HepG2 (cell line): ENCODE measurements at regions not wholly inside any gene's neighbourhood (a gene's known extent, or its start where the extent isn't known, plus 50 kb on each side); places are given as distances from the start of the nearest gene placed in this dataset.

ENCODE experiments used
- ATAC-seq: fragments of 200-7000 bp; cut with Tn5 transposase; 3 replicates; pipeline ENCODE4 v1.9.1; 2020; ENCODE audit warnings: mild to moderate bottlenecking, moderate library complexity
- BruUV-seq: library from RNA; stranded (reverse); fragments of 400-500 nt; replicated peaks from 2 replicates; lab custom pipeline; 2021; lab: Mats Ljungman, UMichigan
- CTCF ChIA-PET: fragments of 300-600 bp; formaldehyde crosslinking; extraction: SDS; loops from one replicate; lab custom pipeline; 2021; ENCODE audit warnings: low total read pairs, inconsistent platforms, low intra/inter-chr PET ratio; lab: Yijun Ruan, JAX
- POLR2A ChIA-PET: fragments of 350-600 bp; sonication (Branson Sonifier 250); formaldehyde crosslinking; loops from one replicate; lab custom pipeline; 2020; ENCODE audit warnings: antibody characterized with exemption, inconsistent platforms; lab: Yijun Ruan, JAX
- DNase-seq: peaks from one replicate; pipeline ENCODE4 v3.0.0-alpha.2; 2015; ENCODE audit warnings: low spot score
- FAIRE-seq: peaks from 3 replicates; lab custom pipeline; 2011; peaks lifted over from hg19 to GRCh38; lab: Jason Lieb, UNC
- H2AFZ ChIP-seq: one replicate; pipeline ENCODE4 v1.6.1; 2011; ENCODE audit warnings: low read length, inconsistent platforms
- H3K27ac ChIP-seq: fragments of 300-600 bp; 3 replicates; pipeline ENCODE4 v1.8.0; 2011; ENCODE audit warnings: mixed run types, mild to moderate bottlenecking, mixed read lengths, low read length, inconsistent platforms; ENCODE audit not compliant: insufficient read depth; ENCODE audit errors: extremely low read length
- H3K27me3 ChIP-seq, 2 experiments: fragments of 200-600 bp in 1 of 2; 2 replicates in 1 of 2; 3 replicates in 1 of 2; pipeline versions ENCODE4 v1.6.0 to v1.8.0; 2011; ENCODE audit warnings: low read length in 2 of 2, mild to moderate bottlenecking in 2 of 2, moderate library complexity in 2 of 2, inconsistent platforms in 1 of 2; ENCODE audit not compliant: insufficient read depth in 2 of 2, control insufficient read depth in 1 of 2
- H3K36me3 ChIP-seq, 2 experiments: fragments of 200-600 bp in 1 of 2; replicated peaks in 1 of 2; 2 replicates in 1 of 2; 3 replicates in 1 of 2; pipeline versions ENCODE4 v1.5.1 to v1.8.0; 2011; ENCODE audit warnings: low read length in 2 of 2, inconsistent platforms in 1 of 2; ENCODE audit not compliant: insufficient read depth in 2 of 2, control insufficient read depth in 1 of 2
- H3K4me1 ChIP-seq: 2 replicates; pipeline ENCODE4 v1.5.1; 2012; ENCODE audit warnings: low read length, inconsistent platforms; ENCODE audit not compliant: insufficient read depth
- H3K4me2 ChIP-seq: 2 replicates; pipeline ENCODE4 v1.6.0; 2011; ENCODE audit warnings: low read depth, low read length, inconsistent platforms
- H3K4me3 ChIP-seq, 3 experiments: fragments of 200-600 bp in 1 of 3; sonication (generic), shearing (Covaris generic) in 1 of 3; replicated peaks in 1 of 3; 2 replicates each; pipeline ENCODE4 v1.5.1; 2011 to 2016; ENCODE audit warnings: low read length in 3 of 3, inconsistent platforms in 2 of 3, low read depth in 2 of 3, mild to moderate bottlenecking in 2 of 3, control low read depth in 1 of 3, mixed read lengths in 1 of 3; ENCODE audit not compliant: insufficient read depth in 1 of 3
- H3K79me2 ChIP-seq: one replicate; pipeline ENCODE4 v1.6.1; 2011; ENCODE audit warnings: low read length, inconsistent platforms; ENCODE audit not compliant: insufficient read depth
- H3K9ac ChIP-seq: 2 replicates; pipeline ENCODE4 v1.6.0; 2011; ENCODE audit warnings: mild to moderate bottlenecking, low read depth, low read length, inconsistent platforms; ENCODE audit not compliant: insufficient read depth
- H3K9me3 ChIP-seq: 2 replicates; pipeline ENCODE4 v1.5.1; 2012; ENCODE audit warnings: mild to moderate bottlenecking, low read length
- H4K20me1 ChIP-seq: 2 replicates; pipeline ENCODE4 v1.6.0; 2011; ENCODE audit warnings: inconsistent platforms, mild to moderate bottlenecking, low read length, moderate library complexity; ENCODE audit not compliant: insufficient read depth
- IKZF5 ChIP-seq: IDR thresholded peaks from 2 replicates; pipeline ENCODE4 v1.6.1; 2018; ENCODE audit warnings: missing genetic modification reagents, mild to moderate bottlenecking, missing compliant biosample characterization
- SMARCE1 ChIP-seq: fragments of 450-650 bp; IDR thresholded peaks from 2 replicates; pipeline ENCODE4 v1.6.1; 2017; ENCODE audit warnings: borderline replicate concordance
- ZBTB25 ChIP-seq: IDR thresholded peaks from 2 replicates; pipeline ENCODE4 v1.6.1; 2018; ENCODE audit warnings: missing genetic modification reagents
- ZFAT ChIP-seq: sonication (generic); formaldehyde crosslinking; conservative IDR thresholded peaks from 2 replicates; pipeline ENCODE4 v1.8.1; 2023; ENCODE audit warnings: missing genetic modification reagents, inconsistent platforms
- WGBS: methylation state at CpG from one replicate; pipeline ENCODE4 v1.1.6; 2017; ENCODE audit warnings: low lambda C conversion rate; 5-methylcytosine and 5-hydroxymethylcytosine counted together
- in situ Hi-C: cut with HindIII; loops from 2 replicates; pipeline ENCODE4 v1.10.0; 2017; ENCODE audit warnings: low pct_unique_long_range_greater_than_20kb; ENCODE audit not compliant: extremely low pct_ligation_motif_present
- intact Hi-C: fragments of 100-400 bp; cut with micrococcal nuclease; formaldehyde crosslinking; loops from one replicate; pipeline ENCODE4 v1.10.0; 2022; ENCODE audit not compliant: unreplicated experiment

DNA sequence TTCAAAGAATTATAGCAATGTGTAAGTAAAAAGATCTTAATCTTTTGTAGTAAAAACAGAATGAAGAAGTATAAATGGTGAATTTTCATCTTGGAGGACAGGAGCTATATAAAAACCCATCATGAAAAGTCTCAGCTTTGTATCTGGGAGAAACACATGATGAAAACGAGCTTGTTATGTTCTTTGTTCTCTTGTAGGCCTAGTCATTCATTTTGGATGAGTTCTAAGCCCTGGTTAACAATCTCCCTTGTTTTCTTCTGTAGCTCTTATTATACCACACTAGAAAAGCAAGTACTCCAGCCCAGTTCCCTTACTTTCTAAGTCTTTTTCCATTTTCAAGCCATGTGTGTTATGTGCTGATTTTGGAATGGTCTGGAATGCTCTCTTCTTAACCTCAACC, 463.5 kb upstream of the RGS6 start:
- TF ChIP-seq ZFAT (no peak), ZBTB25 (no peak)
- no peaks in the 10 kb centered on the region for H4K20me1 ChIP-seq
- H3K9ac ChIP-seq: no peak overlapping the region
- H3K4me3 ChIP-seq: no peak overlapping the region
- in situ Hi-C loops (no loop called here), intact Hi-C loops (no loop called here)
- no peaks in the 10 kb centered on the region for H3K9me3 ChIP-seq
- peaks cover 6% of the 10 kb centered on the region; the same call in 1 of the 2 replicates for H3K4me1 ChIP-seq
- H3K27ac ChIP-seq: no peak overlapping the region
- 73% methylated on average over 1 of the region's 1 CpG for WGBS
- no peaks in the 10 kb centered on the region for H3K36me3 ChIP-seq
- no TSS peak for BruUV-seq
- H3K79me2 ChIP-seq: no peaks in the 10 kb centered on the region
- ATAC-seq (no peak), FAIRE-seq (no peak), DNase-seq (no peak)
- H3K27me3 ChIP-seq: no peaks in the 10 kb centered on the region
- H2AFZ ChIP-seq: no peak overlapping the region
- POLR2A ChIA-PET: no interaction called here
- CTCF ChIA-PET: no interaction called here
- H3K4me2 ChIP-seq: no peak overlapping the region

DNA sequence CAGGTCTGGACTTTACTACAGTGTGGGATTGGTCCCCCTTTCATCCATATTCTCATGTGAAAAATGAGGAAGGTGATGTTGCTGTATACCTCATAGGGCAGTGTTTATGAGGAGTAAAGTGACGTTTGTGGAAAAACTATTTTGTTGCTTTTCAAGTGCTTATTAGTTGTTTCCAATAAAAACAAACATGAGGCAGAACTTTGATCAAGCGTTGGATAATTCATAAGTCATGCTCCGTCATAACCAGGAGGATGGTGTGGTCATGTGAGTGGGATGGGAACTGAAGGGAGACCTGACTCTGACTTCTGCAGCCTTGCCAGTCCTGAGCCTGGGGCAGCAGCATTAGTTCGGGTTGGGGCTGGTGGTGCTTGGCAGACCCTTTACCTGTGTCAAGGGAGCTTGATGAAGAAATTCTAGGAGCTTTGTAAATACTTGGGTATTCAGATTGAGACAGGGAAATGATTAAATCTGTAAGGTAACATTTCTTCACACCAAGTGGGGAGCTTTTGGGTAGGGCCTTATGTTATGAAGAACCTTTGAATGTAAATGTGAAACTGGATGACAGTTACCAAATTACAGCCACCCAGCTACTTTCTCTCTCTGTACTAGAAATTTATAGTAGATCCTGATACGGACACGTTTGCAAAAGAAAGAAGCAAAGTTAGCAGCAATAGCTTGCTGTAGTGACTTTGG, 462.4 kb upstream of the RGS6 start:
- Histone ChIP-seq H3K79me2 (no peaks in the 10 kb centered on the region), H3K4me1 (peaks cover 6% of the 10 kb centered on the region; the same call in 1 of the 2 replicates), H4K20me1 (no peaks in the 10 kb centered on the region), H3K4me3 (no peak overlapping the region), H3K27me3 (no peaks in the 10 kb centered on the region), H2AFZ (no peak overlapping the region), H3K27ac (no peak overlapping the region)
- BruUV-seq: no TSS peak
- DNase-seq (no peak), ATAC-seq (no peak)
- WGBS: 97% methylated on average over 6 of the region's 6 CpGs
- intact Hi-C loops: no loop called here
- POLR2A ChIA-PET: no interaction called here
- in situ Hi-C loops: no loop called here
- TF ChIP-seq SMARCE1 (no peak), IKZF5 (CRISPR knock-in tag) (no peak)
- TF ChIP-seq, all 625 proteins: peak for 0
- Histone ChIP-seq H3K9me3 (no peaks in the 10 kb centered on the region), H3K36me3 (no peaks in the 10 kb centered on the region), H3K4me2 (no peak overlapping the region), H3K9ac (no peak overlapping the region)
- CTCF ChIA-PET: no interaction called here
- FAIRE-seq: no peak
